Trophoblast cell (in vitro differentiated cells and primary cell): ENCODE measurements at regions not wholly inside any gene's neighbourhood (a gene's known extent, or its start where the extent isn't known, plus 50 kb on each side); places are given as distances from the start of the nearest gene placed in this dataset.

Experiments
- DNase-seq, 2 donors: peaks; one replicate each; pipeline ENCODE4 v3.0.0-alpha.2; 2016
- H2AFZ ChIP-seq: 2 replicates; pipeline ENCODE4 v1.6.1; 2013; ENCODE audit warnings: low read length, moderate library complexity, mild to moderate bottlenecking; ENCODE audit not compliant: insufficient read depth, poor library complexity
- H2AK5ac ChIP-seq: 2 replicates; pipeline ENCODE4 v1.6.1; 2013; ENCODE audit warnings: mild to moderate bottlenecking, low read length
- H2BK120ac ChIP-seq: 2 replicates; pipeline ENCODE4 v1.6.1; 2013; ENCODE audit warnings: low read length, mild to moderate bottlenecking, moderate library complexity; ENCODE audit not compliant: insufficient read depth, poor library complexity
- H2BK12ac ChIP-seq: 2 replicates; pipeline ENCODE4 v1.6.1; 2013; ENCODE audit warnings: mild to moderate bottlenecking, low read length, moderate library complexity
- H2BK5ac ChIP-seq: 2 replicates; pipeline ENCODE4 v1.6.1; 2013; ENCODE audit warnings: low read length, low read depth, moderate library complexity, mild to moderate bottlenecking; ENCODE audit not compliant: poor library complexity
- H3K14ac ChIP-seq: 2 replicates; pipeline ENCODE4 v1.6.1; 2013; ENCODE audit warnings: mild to moderate bottlenecking, low read length
- H3K18ac ChIP-seq: 2 replicates; pipeline ENCODE4 v1.6.1; 2013; ENCODE audit warnings: mild to moderate bottlenecking, low read length
- H3K23ac ChIP-seq: 2 replicates; pipeline ENCODE4 v1.6.1; 2013; ENCODE audit warnings: low read length
- H3K27ac ChIP-seq: 2 replicates; pipeline ENCODE4 v1.5.1; 2013; ENCODE audit warnings: low read depth, mild to moderate bottlenecking, inconsistent platforms, low read length, moderate library complexity
- H3K27me3 ChIP-seq: 2 replicates; pipeline ENCODE4 v1.6.1; 2013; ENCODE audit warnings: inconsistent platforms, mild to moderate bottlenecking, low read length, moderate library complexity; ENCODE audit not compliant: insufficient read depth
- H3K36me3 ChIP-seq, 2 experiments: 1 replicate in 1 of 2; 2 replicates in 1 of 2; pipeline ENCODE4 v1.6.1; 2013; ENCODE audit warnings: low read length in 2 of 2, mild to moderate bottlenecking in 2 of 2, moderate library complexity in 1 of 2; ENCODE audit not compliant: insufficient read depth in 2 of 2, control insufficient read depth in 1 of 2
- H3K4ac ChIP-seq: 2 replicates; pipeline ENCODE4 v1.6.1; 2013; ENCODE audit warnings: low read depth, mild to moderate bottlenecking, low read length, moderate library complexity
- H3K4me1 ChIP-seq, 2 experiments: 1 replicate in 1 of 2; 2 replicates in 1 of 2; pipeline ENCODE4 v1.6.1; 2013; ENCODE audit warnings: low read length in 2 of 2, mild to moderate bottlenecking in 2 of 2, moderate library complexity in 1 of 2; ENCODE audit not compliant: insufficient read depth in 2 of 2, control insufficient read depth in 1 of 2
- H3K4me2 ChIP-seq: 2 replicates; pipeline ENCODE4 v1.6.1; 2013; ENCODE audit warnings: inconsistent platforms, mild to moderate bottlenecking, low read length, moderate library complexity
- H3K4me3 ChIP-seq: 2 replicates; pipeline ENCODE4 v1.5.1; 2013; ENCODE audit warnings: mild to moderate bottlenecking, low read depth, low read length, inconsistent platforms
- H3K79me1 ChIP-seq: one replicate; pipeline ENCODE4 v1.6.1; 2013; ENCODE audit warnings: low read length
- H3K79me2 ChIP-seq: 2 replicates; pipeline ENCODE4 v1.6.1; 2013; ENCODE audit warnings: low read length, mild to moderate bottlenecking; ENCODE audit not compliant: control insufficient read depth, insufficient read depth, poor library complexity
- H3K9ac ChIP-seq: 2 replicates; pipeline ENCODE4 v1.6.1; 2013; ENCODE audit warnings: mild to moderate bottlenecking, low read length
- H3K9me3 ChIP-seq: 2 replicates; pipeline ENCODE4 v1.6.1; 2013; ENCODE audit warnings: low read depth, mild to moderate bottlenecking, control low read depth, inconsistent platforms, low read length; ENCODE audit not compliant: insufficient read depth
- H4K12ac ChIP-seq: 2 replicates; pipeline ENCODE4 v1.6.1; 2013; ENCODE audit warnings: low read depth, mild to moderate bottlenecking, low read length, moderate library complexity
- H4K8ac ChIP-seq: 2 replicates; pipeline ENCODE4 v1.6.1; 2013; ENCODE audit warnings: low read depth, mild to moderate bottlenecking, low read length, moderate library complexity
- H4K91ac ChIP-seq: one replicate; pipeline ENCODE4 v1.6.1; 2013; ENCODE audit warnings: low read depth, mild to moderate bottlenecking, low read length, moderate library complexity
- WGBS: extraction: QIAGEN DNeasy Blood & Tissue Kit; methylation state at CpG from one replicate; pipeline ENCODE4 v1.1.7; 2013; ENCODE audit warnings: missing lambda C conversion rate; ENCODE audit not compliant: insufficient read length, insufficient coverage; ENCODE audit errors: extremely low coverage; 5-methylcytosine and 5-hydroxymethylcytosine counted together

DNA sequence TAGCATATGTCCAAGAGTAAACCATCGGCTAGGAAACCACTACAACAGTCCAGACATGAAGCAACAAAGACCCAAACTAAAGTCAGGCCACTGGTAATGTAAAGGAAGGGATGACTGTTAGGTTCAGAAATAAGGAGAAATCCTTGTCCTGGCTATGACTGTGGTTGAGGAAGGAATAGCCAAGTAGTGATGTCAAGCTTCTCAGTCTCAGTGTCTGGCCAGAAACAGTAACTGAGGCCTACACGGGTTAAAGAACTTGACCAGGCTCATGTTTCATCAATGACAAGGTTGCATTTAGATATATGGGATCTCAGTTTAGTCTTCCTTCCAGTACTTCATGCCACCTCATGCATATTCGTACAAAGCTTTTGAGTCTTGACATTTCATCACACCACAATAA lies 162.0 kb downstream of the ETAA1 start:
- H2BK5ac ChIP-seq = no peak overlapping the region
- no peak overlapping the region for H2BK12ac ChIP-seq
- H3K23ac ChIP-seq = no peak overlapping the region
- H4K12ac ChIP-seq = no peak overlapping the region
- H3K4me1 ChIP-seq = no peaks in the 10 kb centered on the region
- no peak overlapping the region for H3K9ac ChIP-seq
- H2AK5ac ChIP-seq = no peak overlapping the region
- no CpG with 5 or more reads among the region's 3 CpGs for WGBS
- no peaks in the 10 kb centered on the region for H3K27me3 ChIP-seq
- no peak overlapping the region for H2BK120ac ChIP-seq
- no peak overlapping the region for H3K4me2 ChIP-seq
- H3K36me3 ChIP-seq = no peaks in the 10 kb centered on the region
- H3K18ac ChIP-seq = no peak overlapping the region
- no peak overlapping the region for H4K8ac ChIP-seq
- H3K4me3 ChIP-seq = no peak overlapping the region
- H3K14ac ChIP-seq = no peak overlapping the region
- H3K79me2 ChIP-seq = no peaks in the 10 kb centered on the region
- no peaks in the 10 kb centered on the region for H3K9me3 ChIP-seq
- no peak for DNase-seq
- no peak overlapping the region for H4K91ac ChIP-seq
- no peak overlapping the region for H3K27ac ChIP-seq
- no peak overlapping the region for H2AFZ ChIP-seq
- H3K79me1 ChIP-seq = no peaks in the 10 kb centered on the region
- no peak overlapping the region for H3K4ac ChIP-seq

DNA sequence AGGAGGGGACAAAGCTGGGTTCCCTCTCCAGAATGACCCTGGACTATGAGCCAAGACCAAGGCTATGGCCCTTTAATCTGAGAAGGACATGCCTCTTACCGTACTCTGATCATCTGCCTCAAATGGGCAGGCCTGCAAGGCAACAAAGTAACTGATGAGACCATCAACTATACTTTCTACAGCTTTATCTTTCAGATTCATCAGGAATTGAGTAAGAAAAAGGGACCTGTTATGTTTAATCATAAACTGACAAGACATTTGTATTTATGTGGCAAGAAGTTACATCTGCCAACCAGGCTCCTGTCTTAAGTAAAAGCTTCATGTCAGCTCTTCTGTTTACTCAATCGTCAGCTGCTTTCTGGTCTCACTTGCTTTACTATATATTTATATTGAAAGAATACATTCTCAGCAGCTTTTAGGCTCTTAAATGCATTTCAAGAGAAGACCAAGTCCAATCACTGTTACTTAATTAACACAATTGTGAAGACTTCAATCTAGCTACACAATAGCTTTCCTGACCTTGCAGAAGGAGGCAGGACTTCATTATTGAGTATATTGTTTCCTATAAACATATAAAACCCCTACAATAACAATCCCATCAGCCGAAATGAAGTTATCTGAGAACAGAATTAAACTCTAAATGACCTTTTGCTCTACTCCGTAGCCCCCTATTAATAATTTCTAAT lies 163.8 kb downstream of the ETAA1 start:
- H2AFZ ChIP-seq = no peak overlapping the region
- H4K12ac ChIP-seq = no peak overlapping the region
- H4K91ac ChIP-seq = no peak overlapping the region
- H3K4me3 ChIP-seq = no peak overlapping the region
- no peak overlapping the region for H3K23ac ChIP-seq
- H3K14ac ChIP-seq = no peak overlapping the region
- H3K27me3 ChIP-seq = no peaks in the 10 kb centered on the region
- H3K4ac ChIP-seq = no peak overlapping the region
- WGBS = no CpG with 5 or more reads among the region's 4 CpGs
- H4K8ac ChIP-seq = no peak overlapping the region
- H3K79me2 ChIP-seq = no peaks in the 10 kb centered on the region
- H3K18ac ChIP-seq = no peak overlapping the region
- H3K79me1 ChIP-seq = no peaks in the 10 kb centered on the region
- DNase-seq = no peak
- H3K36me3 ChIP-seq = no peaks in the 10 kb centered on the region
- H3K4me2 ChIP-seq = no peak overlapping the region
- H2BK5ac ChIP-seq = no peak overlapping the region
- H2BK12ac ChIP-seq = no peak overlapping the region
- no peaks in the 10 kb centered on the region for H3K4me1 ChIP-seq
- H3K9me3 ChIP-seq = no peaks in the 10 kb centered on the region
- no peak overlapping the region for H2BK120ac ChIP-seq
- no peak overlapping the region for H3K27ac ChIP-seq
- H3K9ac ChIP-seq = no peak overlapping the region
- H2AK5ac ChIP-seq = no peak overlapping the region

DNA sequence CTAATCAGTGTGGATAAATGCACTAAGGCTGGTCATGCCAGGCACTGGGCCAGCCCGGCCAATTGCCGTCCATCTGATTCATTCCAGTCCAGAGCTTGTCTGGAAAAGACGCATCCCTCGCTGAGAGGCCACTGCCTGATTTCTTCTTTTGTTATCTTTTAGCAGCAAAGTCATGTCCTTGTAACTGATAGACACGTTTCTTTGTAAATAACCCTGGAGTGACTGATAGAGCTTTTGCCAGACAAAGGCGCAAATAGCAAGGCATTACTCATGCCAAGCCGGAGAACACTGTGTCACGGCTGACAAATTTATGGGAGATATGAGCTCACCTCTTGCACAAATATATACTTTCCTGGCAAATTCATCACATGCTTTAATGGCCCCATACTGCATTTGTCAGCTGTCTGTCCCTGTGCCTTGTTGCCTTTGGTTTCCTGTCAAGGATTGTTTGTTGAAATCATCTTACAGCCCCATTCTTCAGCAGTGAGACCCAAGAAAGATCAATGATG lies 164.4 kb downstream of the ETAA1 start:
- peak; percentile 50 to 62 for DNase-seq

DNA sequence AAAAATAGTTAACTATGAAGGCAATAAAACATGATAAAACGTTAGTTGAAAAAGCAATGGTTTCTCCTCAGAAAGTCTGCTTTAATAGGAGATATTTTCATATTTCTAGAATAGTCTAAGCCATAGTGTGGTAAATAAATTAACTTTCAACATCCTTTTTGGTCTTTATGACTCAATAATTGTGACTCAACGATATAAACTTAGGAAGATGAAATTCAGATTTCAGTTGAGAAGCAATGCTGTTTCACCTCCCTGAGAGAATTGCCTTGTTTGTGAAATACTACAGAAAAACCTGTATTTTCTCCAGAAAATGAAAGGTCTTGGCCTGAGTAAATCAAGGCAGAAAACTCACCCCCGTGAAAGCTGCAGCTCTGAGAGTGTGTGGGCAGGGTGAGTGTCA lies 166.9 kb downstream of the ETAA1 start:
- H3K4me1 ChIP-seq = no peaks in the 10 kb centered on the region
- no peak for DNase-seq
- no peak overlapping the region for H3K27ac ChIP-seq

More for the DNA sequence above, 164.4 kb downstream of the ETAA1 start:
- Histone ChIP-seq H3K18ac (no peak overlapping the region), H3K4ac (no peak overlapping the region), H3K14ac (no peak overlapping the region), H3K79me2 (no peaks in the 10 kb centered on the region), H3K27ac (no peak overlapping the region), H4K12ac (no peak overlapping the region), H4K8ac (no peak overlapping the region), H4K91ac (no peak overlapping the region), H2BK12ac (no peak overlapping the region), H3K79me1 (no peaks in the 10 kb centered on the region), H3K36me3 (no peaks in the 10 kb centered on the region), H3K4me1 (no peaks in the 10 kb centered on the region), H2BK120ac (no peak overlapping the region), H2AK5ac (no peak overlapping the region), H3K27me3 (no peaks in the 10 kb centered on the region), H3K23ac (no peak overlapping the region), H3K9me3 (no peaks in the 10 kb centered on the region), H3K4me3 (no peak overlapping the region), H3K4me2 (no peak overlapping the region), H2AFZ (no peak overlapping the region), H3K9ac (no peak overlapping the region), H2BK5ac (no peak overlapping the region)
- no CpG with 5 or more reads among the region's 8 CpGs for WGBS

More for the DNA sequence above, 166.9 kb downstream of the ETAA1 start:
- Histone ChIP-seq H3K9ac (no peak overlapping the region), H4K8ac (no peak overlapping the region), H3K9me3 (no peaks in the 10 kb centered on the region), H2AK5ac (no peak overlapping the region), H3K79me1 (no peaks in the 10 kb centered on the region), H4K12ac (no peak overlapping the region), H2BK5ac (no peak overlapping the region), H3K4me2 (no peak overlapping the region), H3K36me3 (no peaks in the 10 kb centered on the region), H3K27me3 (no peaks in the 10 kb centered on the region), H2BK120ac (no peak overlapping the region), H3K23ac (no peak overlapping the region), H4K91ac (no peak overlapping the region), H3K4me3 (no peak overlapping the region), H3K4ac (no peak overlapping the region), H3K79me2 (no peaks in the 10 kb centered on the region), H3K14ac (no peak overlapping the region), H3K18ac (no peak overlapping the region), H2BK12ac (no peak overlapping the region), H2AFZ (no peak overlapping the region)
- no CpG with 5 or more reads among the region's 3 CpGs for WGBS
